H9 (cell line): ENCODE measurements at regions not wholly inside any gene's neighbourhood (a gene's known extent, or its start where the extent isn't known, plus 50 kb on each side); places are given as distances from the start of the nearest gene placed in this dataset.

Experiments
- DNase-seq: peaks from one replicate; pipeline ENCODE4 v3.0.0-alpha.2; 2017
- H2AFZ ChIP-seq: one replicate; pipeline ENCODE4 v1.6.1; 2013; ENCODE audit warnings: mild to moderate bottlenecking, low read length, control low read depth, moderate library complexity
- H2AK5ac ChIP-seq: 2 replicates; pipeline ENCODE4 v1.6.1; 2013; ENCODE audit warnings: low read length, control low read depth, mixed read lengths; ENCODE audit not compliant: insufficient read length
- H2BK120ac ChIP-seq: one replicate; pipeline ENCODE4 v1.6.1; 2013; ENCODE audit warnings: low read depth, mild to moderate bottlenecking, low read length, control low read depth, inconsistent platforms; ENCODE audit not compliant: poor library complexity, severe bottlenecking
- H2BK12ac ChIP-seq: 2 replicates; pipeline ENCODE4 v1.6.1; 2013; ENCODE audit warnings: low read length, control low read depth, mixed read lengths, low read depth; ENCODE audit not compliant: insufficient read length
- H2BK15ac ChIP-seq: 2 replicates; pipeline ENCODE4 v1.6.1; 2013; ENCODE audit warnings: low read depth, low read length, control low read depth
- H2BK20ac ChIP-seq: one replicate; pipeline ENCODE4 v1.6.1; 2013; ENCODE audit warnings: low read depth, mild to moderate bottlenecking, low read length, control low read depth, inconsistent platforms; ENCODE audit not compliant: poor library complexity, severe bottlenecking
- H2BK5ac ChIP-seq: 2 replicates; pipeline ENCODE4 v1.6.1; 2013; ENCODE audit warnings: low read length, control low read depth, mixed read lengths; ENCODE audit not compliant: insufficient read length
- H3K14ac ChIP-seq: 2 replicates; pipeline ENCODE4 v1.6.1; 2013; ENCODE audit warnings: low read length, control low read depth; ENCODE audit not compliant: insufficient read depth
- H3K18ac ChIP-seq: 2 replicates; pipeline ENCODE4 v1.6.1; 2013; ENCODE audit warnings: low read depth, mild to moderate bottlenecking, mixed read lengths, low read length, control low read depth; ENCODE audit not compliant: insufficient read length
- H3K23ac ChIP-seq: 2 replicates; pipeline ENCODE4 v1.6.1; 2013; ENCODE audit warnings: low read length, control low read depth, mixed read lengths, low read depth; ENCODE audit not compliant: insufficient read length
- H3K23me2 ChIP-seq: 2 replicates; pipeline ENCODE4 v1.6.1; 2013; ENCODE audit warnings: low read depth, mild to moderate bottlenecking, mixed read lengths, low read length, control low read depth; ENCODE audit not compliant: insufficient read length, poor library complexity, severe bottlenecking
- H3K27ac ChIP-seq: 2 replicates; pipeline ENCODE4 v1.5.1; 2013; ENCODE audit warnings: low read length, control low read depth, mixed read lengths, low read depth; ENCODE audit not compliant: insufficient read length
- H3K27me3 ChIP-seq: 2 replicates; pipeline ENCODE4 v1.6.1; 2013; ENCODE audit warnings: low read length, control low read depth, inconsistent platforms; ENCODE audit not compliant: insufficient read depth
- H3K4ac ChIP-seq: 2 replicates; pipeline ENCODE4 v1.6.1; 2013; ENCODE audit warnings: low read depth, mild to moderate bottlenecking, control low read depth, inconsistent platforms, low read length, moderate library complexity
- H3K4me1 ChIP-seq: 2 replicates; pipeline ENCODE4 v1.6.1; 2013; ENCODE audit warnings: low read length, control low read depth, inconsistent platforms; ENCODE audit not compliant: insufficient read depth
- H3K4me2 ChIP-seq: 2 replicates; pipeline ENCODE4 v1.6.1; 2013; ENCODE audit warnings: low read length, control low read depth, mixed read lengths; ENCODE audit not compliant: insufficient read length, insufficient read depth
- H3K56ac ChIP-seq: 2 replicates; pipeline ENCODE4 v1.6.1; 2013; ENCODE audit warnings: low read depth, mild to moderate bottlenecking, mixed read lengths, low read length, control low read depth; ENCODE audit not compliant: insufficient read length
- H3K79me1 ChIP-seq: 2 replicates; pipeline ENCODE4 v1.6.1; 2013; ENCODE audit warnings: low read depth, mild to moderate bottlenecking, moderate library complexity, low read length, control low read depth, inconsistent platforms; ENCODE audit not compliant: insufficient read depth, poor library complexity, severe bottlenecking
- H3K79me2 ChIP-seq: 2 replicates; pipeline ENCODE4 v1.6.1; 2013; ENCODE audit warnings: low read length, control low read depth, inconsistent platforms; ENCODE audit not compliant: insufficient read depth
- H3K9ac ChIP-seq: 2 replicates; pipeline ENCODE4 v1.6.1; 2013; ENCODE audit warnings: low read length, control low read depth, mixed read lengths; ENCODE audit not compliant: insufficient read length; ENCODE audit errors: extremely low read depth
- H3K9me3 ChIP-seq: one replicate; pipeline ENCODE4 v1.6.1; 2013; ENCODE audit warnings: low read depth, low read length, inconsistent platforms; ENCODE audit not compliant: control insufficient read depth
- H3T11ph ChIP-seq: one replicate; pipeline ENCODE4 v1.6.1; 2013; ENCODE audit warnings: mild to moderate bottlenecking, low read length, control low read depth, inconsistent platforms
- H4K20me1 ChIP-seq: one replicate; pipeline ENCODE4 v1.6.1; 2013; ENCODE audit not compliant: control insufficient read depth, insufficient read length, insufficient read depth
- H4K5ac ChIP-seq: 2 replicates; pipeline ENCODE4 v1.6.1; 2013; ENCODE audit warnings: low read depth, mild to moderate bottlenecking, mixed read lengths, low read length, control low read depth; ENCODE audit not compliant: insufficient read length
- H4K8ac ChIP-seq: replicated peaks from 2 replicates; pipeline ENCODE4 v1.6.1; 2013; ENCODE audit warnings: low read length, control low read depth, mixed read lengths, low read depth; ENCODE audit not compliant: insufficient read length
- H4K91ac ChIP-seq: 2 replicates; pipeline ENCODE4 v1.6.1; 2013; ENCODE audit warnings: low read depth, mild to moderate bottlenecking, moderate library complexity, mixed read lengths, low read length, control low read depth; ENCODE audit not compliant: insufficient read length
- H3K27ac Mint-ChIP-seq, 3 experiments: 2 replicates in 2 of 3; 3 replicates in 1 of 3; pipeline ENCODE4 v1.8.0; 2020 to 2021; ENCODE audit warnings: mixed read lengths in 3 of 3, mild to moderate bottlenecking in 1 of 3, moderate library complexity in 1 of 3
- H3K27me3 Mint-ChIP-seq: 2 replicates; pipeline ENCODE4 v1.8.0; 2021; ENCODE audit warnings: low read depth, mild to moderate bottlenecking, moderate library complexity, mixed read lengths
- H3K36me3 Mint-ChIP-seq, 3 experiments: 2 replicates in 2 of 3; 3 replicates in 1 of 3; pipeline ENCODE4 v1.8.0; 2020 to 2021; ENCODE audit warnings: low read depth in 3 of 3, mixed read lengths in 3 of 3; ENCODE audit not compliant: insufficient read depth in 1 of 3
- H3K4me1 Mint-ChIP-seq, 2 experiments: 2 replicates each; pipeline ENCODE4 v1.8.0; 2020; ENCODE audit warnings: mixed read lengths in 2 of 2
- H3K4me3 Mint-ChIP-seq, 2 experiments: 2 replicates in 1 of 2; 3 replicates in 1 of 2; pipeline ENCODE4 v1.8.0; 2020 to 2021; ENCODE audit warnings: mild to moderate bottlenecking in 2 of 2, mixed read lengths in 2 of 2, moderate library complexity in 1 of 2
- H3K9me3 Mint-ChIP-seq, 2 experiments: 2 replicates in 1 of 2; 3 replicates in 1 of 2; pipeline ENCODE4 v1.8.0; 2020; ENCODE audit warnings: mild to moderate bottlenecking in 2 of 2, mixed read lengths in 2 of 2, moderate library complexity in 1 of 2
- WGBS: extraction: QIAGEN DNeasy Blood & Tissue Kit; methylation state at CpG from one replicate; pipeline ENCODE4 v1.1.7; 2013; ENCODE audit warnings: missing lambda C conversion rate, low lambda C conversion rate, mixed read lengths; ENCODE audit not compliant: insufficient read length; ENCODE audit errors: extremely low coverage; 5-methylcytosine and 5-hydroxymethylcytosine counted together
- TF ChIP-seq, protein P1 (sequence below): fragments of 200-600 bp; sonication (generic); conservative IDR thresholded peaks from 3 replicates; pipeline ENCODE4 v1.8.0; 2021; ENCODE audit warnings: antibody characterized with exemption, mild to moderate bottlenecking

- Histone ChIP-seq H2BK5ac (no peak overlapping the region), H2BK15ac (no peak overlapping the region), H3K23me2 (no peaks in the 10 kb centered on the region), H3K23ac (no peak overlapping the region), H3K56ac (no peak overlapping the region), H3K4ac (no peak overlapping the region), H3K14ac (no peak overlapping the region), H4K91ac (no peak overlapping the region), H3K4me1 (no peaks in the 10 kb centered on the region), H4K5ac (no peak overlapping the region), H2BK20ac (no peak overlapping the region), H2AFZ (no peak overlapping the region), H3K9me3 (no peaks in the 10 kb centered on the region), H3K79me2 (no peaks in the 10 kb centered on the region), H3T11ph (no peak overlapping the region), H3K18ac (no peak overlapping the region), H3K4me2 (no peak overlapping the region), H4K20me1 (no peaks in the 10 kb centered on the region), H3K9ac (no peak overlapping the region), H4K8ac (no peak overlapping the region), H3K27ac (no peak overlapping the region), H3K27me3 (no peaks in the 10 kb centered on the region), H2BK12ac (no peak overlapping the region), H2BK120ac (no peak overlapping the region), H2AK5ac (no peak overlapping the region), H3K79me1 (no peaks in the 10 kb centered on the region)
- WGBS: no CpG with 5 or more reads among the region's 1 CpG
- Mint-ChIP-seq H3K27ac (no peak overlapping the region), H3K4me1 (peaks cover 5 to 6% of the 10 kb centered on the region in 2 experiments), H3K4me3 (no peak overlapping the region), H3K36me3 (peaks cover 0 to 1% (median 0%) of the 10 kb centered on the region in 3 experiments; a peak in 2 of 7 replicates), H3K27me3 (no peaks in the 10 kb centered on the region), H3K9me3 (no peaks in the 10 kb centered on the region)
- TF ChIP-seq, protein P1, sequence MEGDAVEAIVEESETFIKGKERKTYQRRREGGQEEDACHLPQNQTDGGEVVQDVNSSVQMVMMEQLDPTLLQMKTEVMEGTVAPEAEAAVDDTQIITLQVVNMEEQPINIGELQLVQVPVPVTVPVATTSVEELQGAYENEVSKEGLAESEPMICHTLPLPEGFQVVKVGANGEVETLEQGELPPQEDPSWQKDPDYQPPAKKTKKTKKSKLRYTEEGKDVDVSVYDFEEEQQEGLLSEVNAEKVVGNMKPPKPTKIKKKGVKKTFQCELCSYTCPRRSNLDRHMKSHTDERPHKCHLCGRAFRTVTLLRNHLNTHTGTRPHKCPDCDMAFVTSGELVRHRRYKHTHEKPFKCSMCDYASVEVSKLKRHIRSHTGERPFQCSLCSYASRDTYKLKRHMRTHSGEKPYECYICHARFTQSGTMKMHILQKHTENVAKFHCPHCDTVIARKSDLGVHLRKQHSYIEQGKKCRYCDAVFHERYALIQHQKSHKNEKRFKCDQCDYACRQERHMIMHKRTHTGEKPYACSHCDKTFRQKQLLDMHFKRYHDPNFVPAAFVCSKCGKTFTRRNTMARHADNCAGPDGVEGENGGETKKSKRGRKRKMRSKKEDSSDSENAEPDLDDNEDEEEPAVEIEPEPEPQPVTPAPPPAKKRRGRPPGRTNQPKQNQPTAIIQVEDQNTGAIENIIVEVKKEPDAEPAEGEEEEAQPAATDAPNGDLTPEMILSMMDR: no peak
- no peak for DNase-seq
These were observed 750.4 kb upstream of the FAM98A start for GRCh38 chr2:34349527-34349926.
